Suprapubic skin (tissue), 4 donors: ENCODE measurements at regions not wholly inside any gene's neighbourhood (a gene's known extent, or its start where the extent isn't known, plus 50 kb on each side); places are given as distances from the start of the nearest gene placed in this dataset.

Experiments used
- DNase-seq, 2 donors: peaks; one replicate each; pipeline ENCODE4 v3.0.0-alpha.2; 2019; ENCODE audit warnings: low spot score in 2 of 2
- H3K27ac ChIP-seq: fragments of 200-600 bp; sonication (generic); one replicate; pipeline ENCODE4 v1.5.1; 2019
- H3K27me3 ChIP-seq: fragments of 200-600 bp; sonication (generic); one replicate; pipeline ENCODE4 v1.5.1; 2019
- H3K36me3 ChIP-seq: fragments of 200-600 bp; sonication (generic); one replicate; pipeline ENCODE4 v1.5.1; 2019
- H3K4me1 ChIP-seq: fragments of 200-600 bp; sonication (generic); one replicate; pipeline ENCODE4 v1.5.1; 2019
- H3K4me3 ChIP-seq: fragments of 200-600 bp; sonication (generic); one replicate; pipeline ENCODE4 v1.5.1; 2019; ENCODE audit warnings: mild to moderate bottlenecking
- H3K9me3 ChIP-seq: fragments of 200-600 bp; sonication (generic); one replicate; pipeline ENCODE4 v1.5.1; 2019
- CTCF ChIP-seq, 2 donors: fragments of 200-600 bp in 1 of 2; fragments of 450-650 bp in 1 of 2; sonication (generic) in 1 of 2; IDR thresholded peaks; one replicate each; pipeline ENCODE4 v1.5.1; 2016 to 2019; ENCODE audit warnings: antibody characterized with exemption in 2 of 2, mild to moderate bottlenecking in 1 of 2, moderate library complexity in 1 of 2
- EP300 ChIP-seq: sonication (generic); formaldehyde crosslinking; IDR thresholded peaks from one replicate; pipeline ENCODE4 v1.6.1; 2017; ENCODE audit warnings: antibody characterized with exemption
- POLR2A ChIP-seq, 2 donors: fragments of 450-650 bp; IDR thresholded peaks; one replicate each; pipeline ENCODE4 v1.6.1; 2017; ENCODE audit warnings: antibody characterized with exemption in 2 of 2, mild to moderate bottlenecking in 2 of 2, moderate library complexity in 2 of 2
- POLR2AphosphoS5 ChIP-seq, 3 donors: sonication (generic); formaldehyde crosslinking; IDR thresholded peaks; one replicate each; pipeline ENCODE4 v1.6.1; 2017; ENCODE audit warnings: antibody characterized with exemption in 3 of 3
- WGBS: methylation state at CpG from one replicate; pipeline ENCODE4 v1.1.5; 2018; 5-methylcytosine and 5-hydroxymethylcytosine counted together

- Histone ChIP-seq H3K4me1 (no peaks in the 10 kb centered on the region), H3K27me3 (peaks cover 12% of the 10 kb centered on the region), H3K27ac (no peak overlapping the region), H3K9me3 (no peaks in the 10 kb centered on the region), H3K4me3 (no peak overlapping the region), H3K36me3 (no peaks in the 10 kb centered on the region)
- WGBS = 88% methylated on average over 4 of the region's 4 CpGs
- DNase-seq = no peak
- TF ChIP-seq EP300 (no peak), POLR2AphosphoS5 (IDR thresholded peaks at IDR 0.05) (no peak), POLR2A (IDR thresholded peaks at IDR 0.05) (no peak), CTCF (IDR thresholded peaks at IDR 0.05) (no peak)
These were observed 180.8 kb downstream of the EMX2 start for GRCh38 chr10:117723343-117723742.

DNA sequence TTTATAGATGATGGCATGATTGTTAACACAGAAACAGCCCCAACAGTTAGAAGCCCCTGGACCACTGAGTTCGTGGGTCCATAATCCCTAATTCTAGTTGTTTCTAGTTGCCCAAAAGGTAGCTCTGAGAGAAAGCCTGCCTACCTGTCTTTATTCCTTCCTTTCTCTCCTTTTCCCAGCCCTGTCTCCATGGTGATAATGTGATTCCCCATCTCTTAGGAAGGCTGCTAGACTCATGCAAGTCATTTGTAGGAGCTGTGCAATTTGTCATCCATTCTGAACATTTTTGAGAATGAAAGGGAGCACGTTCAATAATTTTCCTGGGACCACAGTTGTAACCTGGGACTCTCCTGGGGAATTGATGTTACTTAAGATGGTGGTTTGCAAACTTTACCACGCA, 183.4 kb downstream of the EMX2 start:
- Histone ChIP-seq H3K9me3 (no peaks in the 10 kb centered on the region), H3K36me3 (no peaks in the 10 kb centered on the region), H3K4me3 (no peak overlapping the region), H3K27me3 (peaks cover 20% of the 10 kb centered on the region), H3K4me1 (no peaks in the 10 kb centered on the region), H3K27ac (no peak overlapping the region)
- no peak for TF ChIP-seq POLR2AphosphoS5 (IDR thresholded peaks at IDR 0.05)
- no peak for DNase-seq
- 81% methylated on average over 3 of the region's 3 CpGs for WGBS

DNA sequence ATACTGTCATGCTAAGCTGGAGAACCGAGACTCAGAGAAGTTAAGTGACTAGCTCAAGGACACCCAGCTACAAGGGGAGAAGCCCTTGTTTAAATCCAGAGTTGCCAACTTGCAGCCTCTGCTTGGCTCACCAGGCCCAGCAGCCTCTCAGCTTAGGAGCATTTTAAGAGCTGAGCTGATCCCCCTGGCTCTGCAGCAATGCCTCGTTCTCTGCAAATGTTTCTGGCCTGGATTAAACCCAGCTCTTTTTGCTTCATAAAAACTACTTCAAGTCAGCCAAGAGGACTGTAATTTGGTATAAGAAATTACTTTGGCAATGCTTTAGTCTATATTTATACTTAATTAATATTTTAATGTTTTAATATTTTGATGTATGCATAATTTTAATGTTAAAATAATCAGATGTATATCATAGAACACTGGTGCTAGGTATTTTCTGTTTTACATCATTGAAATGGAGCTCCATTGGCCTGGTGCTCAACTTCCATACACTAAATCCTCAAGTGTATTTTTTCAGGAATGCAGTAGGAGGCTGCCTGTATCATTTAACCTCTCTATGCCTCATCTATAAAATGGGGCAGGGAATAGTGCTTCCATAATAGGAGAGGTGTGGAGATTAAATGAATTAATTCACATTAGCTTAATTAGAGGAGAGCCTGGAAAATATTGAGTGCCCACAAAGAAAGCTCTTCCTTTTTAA, 184.2 kb downstream of the EMX2 start:
- H3K9me3 ChIP-seq = no peaks in the 10 kb centered on the region
- H3K36me3 ChIP-seq = no peaks in the 10 kb centered on the region
- H3K27me3 ChIP-seq = peaks cover 19% of the 10 kb centered on the region
- H3K4me1 ChIP-seq = no peaks in the 10 kb centered on the region
- TF ChIP-seq CTCF (IDR thresholded peaks at IDR 0.05) (no peak), POLR2AphosphoS5 (IDR thresholded peaks at IDR 0.05) (no peak), EP300 (no peak)
- no peak overlapping the region for H3K27ac ChIP-seq
- WGBS = 74% methylated on average over 2 of the region's 2 CpGs
- DNase-seq = no peak
- no peak overlapping the region for H3K4me3 ChIP-seq

GRCh38 chr10:117727421-117727820, 184.9 kb downstream of the EMX2 start:
- Histone ChIP-seq H3K9me3 (no peaks in the 10 kb centered on the region), H3K27ac (no peak overlapping the region), H3K4me1 (no peaks in the 10 kb centered on the region), H3K36me3 (no peaks in the 10 kb centered on the region), H3K4me3 (no peak overlapping the region), H3K27me3 (peaks cover 19% of the 10 kb centered on the region)
- TF ChIP-seq CTCF (IDR thresholded peaks at IDR 0.05) = no peak
- TF ChIP-seq EP300 = no peak
- TF ChIP-seq POLR2A (IDR thresholded peaks at IDR 0.05) = no peak
- TF ChIP-seq POLR2AphosphoS5 (IDR thresholded peaks at IDR 0.05) = no peak
- 86% methylated on average over 4 of the region's 4 CpGs for WGBS
- DNase-seq = no peak

GRCh38 chr10:117728087-117728486, 185.5 kb downstream of the EMX2 start:
- Histone ChIP-seq H3K9me3 (no peaks in the 10 kb centered on the region), H3K36me3 (no peaks in the 10 kb centered on the region), H3K4me1 (no peaks in the 10 kb centered on the region), H3K4me3 (no peak overlapping the region), H3K27ac (no peak overlapping the region), H3K27me3 (peaks cover 19% of the 10 kb centered on the region)
- no peak for TF ChIP-seq POLR2AphosphoS5 (IDR thresholded peaks at IDR 0.05)
- no peak for TF ChIP-seq EP300
- TF ChIP-seq CTCF (IDR thresholded peaks at IDR 0.05) = no peak
- no peak for TF ChIP-seq POLR2A (IDR thresholded peaks at IDR 0.05)
- DNase-seq = no peak

DNA sequence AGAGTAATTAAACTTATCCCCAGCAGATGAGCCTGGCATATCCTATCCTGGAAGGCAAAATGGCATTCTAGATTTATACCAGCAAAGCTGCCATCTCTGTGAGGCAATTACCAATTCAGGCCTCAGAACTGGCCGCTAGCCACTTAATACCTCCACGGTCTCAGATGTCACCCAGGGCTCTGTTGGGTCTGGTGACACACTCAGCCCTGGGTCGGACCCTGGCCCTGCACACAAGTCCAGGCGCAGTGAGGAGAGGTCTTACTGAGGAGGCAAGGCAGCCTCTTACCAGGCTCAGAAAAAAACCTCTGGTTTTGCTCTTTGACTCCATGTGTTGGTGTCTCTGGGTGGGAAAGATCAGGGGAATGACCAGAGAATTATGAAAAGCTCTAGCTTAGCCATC, 186.6 kb downstream of the EMX2 start:
- no peak for DNase-seq
- WGBS = 92% methylated on average over 4 of the region's 4 CpGs
- Histone ChIP-seq H3K27me3 (peaks cover 21% of the 10 kb centered on the region), H3K9me3 (no peaks in the 10 kb centered on the region), H3K4me3 (no peak overlapping the region), H3K36me3 (no peaks in the 10 kb centered on the region), H3K4me1 (no peaks in the 10 kb centered on the region), H3K27ac (no peak overlapping the region)
- TF ChIP-seq POLR2A (IDR thresholded peaks at IDR 0.05) = no peak
- no peak for TF ChIP-seq POLR2AphosphoS5 (IDR thresholded peaks at IDR 0.05)
- no peak for TF ChIP-seq CTCF (IDR thresholded peaks at IDR 0.05)
- TF ChIP-seq EP300 = no peak
